DMS114 treated with DMSO at 0.1 percent for 48 hours (cell line): ENCODE measurements at regions not wholly inside any gene's neighbourhood (a gene's known extent, or its start where the extent isn't known, plus 50 kb on each side); places are given as distances from the start of the nearest gene placed in this dataset.

ENCODE experiments used
- DNase-seq: peaks from one replicate; lab custom pipeline; 2025; ENCODE audit not compliant: unreplicated experiment; lab: John Stamatoyannopoulos, UW

DNA sequence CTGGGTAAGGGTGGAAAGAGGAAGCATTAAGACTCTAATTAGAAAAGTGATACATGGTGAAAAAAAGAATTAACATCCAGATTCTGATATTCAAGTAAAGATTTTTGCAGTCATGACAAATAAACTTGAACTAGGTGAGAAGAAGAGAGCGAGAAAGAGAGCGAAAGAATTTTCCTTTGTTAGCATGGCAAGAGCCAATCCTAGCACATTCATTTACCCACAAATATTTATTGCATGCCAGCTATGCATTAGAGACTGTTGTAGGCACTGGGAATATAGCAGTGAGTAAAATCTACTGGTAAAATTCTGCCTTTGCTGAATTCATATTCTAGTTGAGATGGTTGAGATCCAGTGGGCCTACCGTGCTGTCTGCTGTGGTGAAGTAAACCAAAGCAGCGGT, 177.9 kb upstream of the DPH6 start:
- no peak for DNase-seq

DNA sequence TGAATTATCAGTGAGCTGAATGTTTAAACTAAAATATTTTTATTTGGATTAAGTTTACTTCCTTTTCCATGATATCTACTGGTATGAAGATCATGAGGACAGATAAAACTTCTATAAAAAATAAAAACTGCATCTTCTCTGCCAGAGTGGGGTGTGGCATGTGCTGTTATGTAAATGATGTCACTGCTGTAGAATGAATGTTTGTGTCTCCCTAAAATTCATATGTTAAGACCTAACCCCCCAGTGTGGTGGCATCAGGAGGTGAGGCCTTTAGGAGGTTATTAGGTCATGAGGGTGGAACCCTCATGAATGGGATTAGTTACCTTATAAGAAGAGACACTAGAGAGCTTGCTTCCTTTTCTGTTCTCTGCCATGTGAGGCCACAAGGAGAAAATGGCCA, 178.7 kb upstream of the DPH6 start:
- no peak for DNase-seq

DNA sequence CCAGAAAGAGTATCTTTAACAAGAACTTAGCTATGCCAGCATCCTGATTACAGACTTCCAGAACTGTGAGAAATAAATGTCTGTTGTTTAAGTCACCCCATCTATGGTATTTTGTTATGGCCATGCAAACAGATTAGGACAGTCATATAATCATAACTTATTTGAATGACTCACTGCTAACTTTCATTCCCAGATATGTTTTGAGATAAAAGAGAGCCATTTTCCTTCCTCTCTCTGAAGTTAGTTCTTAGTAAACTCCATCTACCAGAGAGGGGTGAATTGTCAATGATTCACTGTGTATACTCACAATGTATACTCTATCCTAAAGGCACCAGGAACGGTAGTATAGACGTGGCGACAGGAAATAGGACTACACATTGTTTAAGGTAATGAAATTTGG, 179.4 kb upstream of the DPH6 start:
- no peak for DNase-seq

DNA sequence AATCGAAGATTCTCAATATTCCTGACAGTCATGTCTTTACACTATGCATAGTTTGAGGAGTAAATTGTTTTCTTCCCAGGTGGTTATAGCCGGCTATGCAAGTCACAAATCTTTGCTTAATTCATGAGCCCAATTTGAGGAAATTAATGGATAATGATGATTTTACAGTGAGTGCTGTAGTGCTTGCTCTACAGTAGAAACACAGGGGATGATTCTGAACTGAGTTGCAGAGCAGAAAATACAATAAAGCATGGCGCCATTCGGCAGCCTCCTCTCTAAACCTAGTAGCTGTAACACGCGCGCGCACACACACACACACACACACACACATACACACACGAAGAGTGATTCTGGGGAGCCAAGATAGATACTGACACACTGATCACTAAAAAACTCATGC, 181.7 kb upstream of the DPH6 start:
- no peak for DNase-seq

DNA sequence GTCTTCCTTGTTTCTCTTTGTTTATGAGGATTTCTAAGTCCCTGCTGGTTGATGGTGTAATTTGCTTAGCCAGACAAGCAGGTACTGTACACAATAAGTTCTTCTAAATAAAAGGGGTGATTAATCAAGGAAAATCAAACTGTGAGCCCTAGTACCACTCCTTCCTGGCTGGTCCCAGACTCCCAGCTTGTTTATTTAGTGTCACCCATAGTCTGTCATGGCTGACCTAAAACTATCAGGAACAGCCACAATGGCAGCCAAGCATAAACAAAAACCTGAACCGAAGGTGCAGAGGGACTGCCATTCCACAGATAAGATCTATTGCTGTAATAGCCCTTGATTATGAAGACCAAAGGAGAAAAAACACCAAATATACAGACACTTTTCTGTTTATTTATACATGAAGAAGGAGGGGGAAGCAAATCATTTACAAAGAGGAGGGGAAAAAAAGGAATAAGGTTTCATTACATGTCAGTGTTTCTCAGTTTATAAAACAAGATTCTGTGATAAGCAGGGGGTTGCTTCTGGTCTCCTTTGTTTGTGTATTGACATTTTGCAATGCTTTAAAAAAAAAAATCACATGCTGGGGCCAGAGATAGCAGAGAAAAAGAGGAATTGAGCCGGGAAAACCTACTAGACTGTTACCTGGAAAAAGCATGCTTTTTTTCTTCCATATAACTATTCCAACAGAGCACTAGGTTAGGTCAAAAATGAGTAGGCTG, 182.4 kb upstream of the DPH6 start:
- DNase-seq: no peak

DNA sequence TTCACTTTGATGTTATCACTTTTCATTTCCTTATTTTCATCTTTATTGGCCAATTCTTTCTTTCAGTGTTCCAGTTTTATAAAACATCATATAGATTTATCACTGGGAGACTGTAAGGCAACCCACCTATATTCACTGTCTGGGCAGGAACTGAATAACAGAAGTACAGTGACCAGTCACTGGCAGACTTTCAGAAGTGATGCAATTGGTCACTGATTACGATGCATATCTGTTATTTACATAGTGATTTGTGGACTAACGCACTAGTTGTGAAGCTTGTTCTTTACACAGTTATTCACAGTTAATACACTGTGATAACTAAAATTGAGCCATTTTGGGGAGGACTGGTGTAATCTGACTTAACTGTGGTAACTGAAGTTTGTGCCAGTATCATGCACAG, 190.2 kb upstream of the DPH6 start:
- no peak for DNase-seq

DNA sequence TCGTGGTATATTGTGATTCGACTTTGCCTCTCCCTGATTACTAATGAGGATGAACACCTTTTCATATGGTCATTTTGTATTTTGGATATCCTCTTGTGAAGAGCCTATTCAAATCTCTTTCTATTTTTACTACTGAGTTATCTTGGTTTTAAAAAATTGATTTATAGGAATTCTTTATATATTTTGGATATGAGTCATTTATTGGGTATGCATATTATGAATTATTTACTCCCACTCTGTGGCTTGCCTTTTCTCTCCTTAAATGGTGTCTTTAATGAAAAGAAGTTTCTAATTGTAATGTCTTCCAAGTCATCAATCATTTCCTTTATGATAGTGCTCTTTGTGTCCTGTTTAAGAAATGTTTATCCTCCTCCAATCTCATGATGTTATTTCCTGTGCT, 191.5 kb upstream of the DPH6 start:
- no peak for DNase-seq

DNA sequence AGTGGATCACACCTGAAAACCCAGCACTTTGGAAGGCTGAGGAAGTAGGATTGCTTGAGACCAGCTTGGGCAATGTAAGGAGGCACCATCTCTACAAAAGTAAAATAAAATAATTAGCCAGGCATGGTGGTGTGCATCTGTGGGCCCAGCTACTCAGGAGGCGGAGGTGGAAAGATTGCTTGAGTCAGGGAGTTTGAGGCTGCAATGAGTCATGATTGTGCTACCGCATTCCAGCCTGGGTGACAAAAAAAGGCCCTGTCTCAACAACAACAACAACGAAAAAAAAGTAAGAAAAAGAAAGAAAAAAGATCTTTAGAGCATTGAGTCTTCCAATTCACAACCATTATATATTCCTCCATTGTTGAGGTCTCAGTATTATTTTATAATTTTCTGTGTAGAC, 192.4 kb upstream of the DPH6 start:
- DNase-seq: no peak

DNA sequence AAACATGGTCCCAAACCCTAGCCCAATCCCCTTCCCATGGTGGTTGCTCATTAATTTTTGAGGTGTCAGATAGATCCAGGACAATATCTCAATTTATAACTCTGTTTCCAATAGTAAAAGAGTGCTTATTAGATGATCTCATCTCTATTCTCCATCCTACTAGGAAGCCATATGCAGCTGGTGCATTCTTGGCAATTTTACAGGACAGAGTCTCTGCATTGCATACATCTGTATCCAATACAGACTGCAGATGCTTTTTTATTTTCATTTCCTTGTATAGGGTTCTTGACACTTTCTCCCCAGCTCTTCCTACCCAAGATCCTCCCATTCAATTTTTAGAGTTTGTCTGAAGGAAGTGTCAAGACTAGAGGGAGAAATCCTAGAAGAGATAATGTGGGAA, 194.8 kb upstream of the DPH6 start:
- DNase-seq: no peak

DNA sequence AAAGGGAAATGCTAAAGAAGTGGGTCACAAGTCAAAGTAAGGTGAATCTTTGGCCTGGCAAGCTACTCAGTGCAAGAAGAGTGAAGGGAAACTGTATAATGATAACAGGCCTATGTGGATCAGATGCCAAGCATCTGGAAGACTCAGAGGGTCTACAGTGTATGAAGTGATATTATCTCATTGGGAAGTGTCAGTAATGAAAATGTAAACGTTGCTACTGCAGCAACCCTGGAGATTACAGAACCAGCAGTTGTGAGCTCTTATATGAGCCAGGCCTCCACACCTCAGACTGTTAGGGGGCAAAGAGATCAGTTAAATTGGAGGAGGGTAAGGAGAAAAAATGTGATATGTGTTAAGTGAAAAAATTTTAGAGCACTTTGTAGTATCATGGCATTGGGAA, 195.4 kb upstream of the DPH6 start:
- no peak for DNase-seq

DNA sequence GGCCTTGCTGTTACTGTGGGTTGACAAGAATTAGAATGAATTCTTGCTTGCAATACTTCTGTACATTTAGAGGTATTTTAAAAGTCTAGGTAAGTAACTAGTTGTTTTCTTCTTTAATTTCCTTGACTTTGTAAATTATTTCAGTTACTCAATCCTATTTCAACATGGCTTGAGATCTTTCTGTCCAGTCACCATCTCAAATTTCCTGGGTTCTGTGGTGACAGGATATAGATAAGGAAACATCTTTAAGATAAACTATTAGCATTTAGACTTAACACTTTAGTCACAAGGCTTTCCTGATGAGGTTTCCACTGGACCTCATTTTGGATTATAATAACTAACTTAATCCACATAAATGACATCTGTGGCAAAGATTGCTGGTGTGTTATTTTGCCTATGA, 195.9 kb upstream of the DPH6 start:
- no peak for DNase-seq

DNA sequence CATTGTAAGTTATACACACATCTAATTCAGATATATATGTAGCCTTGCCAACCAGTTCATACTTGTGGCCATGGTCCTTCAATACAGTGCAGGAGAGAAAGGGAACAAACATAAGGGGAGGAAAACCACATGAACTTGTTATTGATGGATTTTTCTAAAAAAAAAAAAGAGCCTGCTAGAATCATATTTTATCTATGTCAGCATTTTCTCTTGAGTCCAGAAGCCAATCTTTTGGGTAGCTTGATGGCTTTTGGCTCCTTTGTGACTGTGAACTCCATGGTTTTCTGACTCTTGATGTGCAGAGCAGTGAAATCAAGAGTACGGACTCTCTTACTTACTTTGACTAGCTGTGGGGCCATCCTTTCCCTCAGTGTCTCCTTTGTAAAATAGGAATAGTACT, 197.4 kb upstream of the DPH6 start:
- no peak for DNase-seq

DNA sequence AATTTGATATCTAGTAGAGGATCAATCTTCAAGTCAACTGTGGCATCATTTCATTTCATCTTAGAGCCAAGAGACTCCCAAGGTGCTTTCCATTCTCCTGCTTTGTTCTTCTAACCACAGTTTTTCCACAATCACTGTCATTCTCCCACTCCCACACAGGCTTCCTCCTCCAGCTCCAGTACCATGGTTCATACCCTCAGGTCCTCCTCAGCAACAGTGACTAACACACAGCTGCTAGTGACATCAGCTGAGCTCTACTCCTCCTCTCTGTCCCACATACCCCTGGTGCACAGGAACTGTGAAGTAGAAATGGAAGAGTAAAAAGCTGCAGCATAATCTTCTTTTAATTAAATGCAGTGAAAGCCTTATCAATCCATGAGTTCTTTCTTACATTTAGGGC, 200.2 kb upstream of the DPH6 start:
- no peak for DNase-seq

DNA sequence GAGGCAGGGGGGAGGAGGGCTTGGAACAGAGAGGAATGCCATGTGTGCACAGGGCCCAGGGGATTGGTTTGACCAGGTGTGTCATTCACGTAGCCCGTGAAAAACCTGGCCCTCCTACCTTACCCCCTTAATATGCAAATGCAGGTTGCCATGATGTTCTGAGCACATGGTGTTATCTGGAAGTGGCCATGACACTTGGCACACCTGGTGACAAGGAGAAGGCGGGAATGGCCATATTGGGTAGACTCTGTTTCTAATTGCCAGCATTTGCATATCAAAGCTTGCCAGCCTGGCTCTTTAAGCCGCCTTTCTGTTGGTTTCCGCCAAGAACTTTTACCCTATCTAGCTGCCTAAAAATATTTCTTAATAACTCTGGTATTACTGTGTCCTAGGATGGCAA, 202.1 kb upstream of the DPH6 start:
- DNase-seq: no peak

DNA sequence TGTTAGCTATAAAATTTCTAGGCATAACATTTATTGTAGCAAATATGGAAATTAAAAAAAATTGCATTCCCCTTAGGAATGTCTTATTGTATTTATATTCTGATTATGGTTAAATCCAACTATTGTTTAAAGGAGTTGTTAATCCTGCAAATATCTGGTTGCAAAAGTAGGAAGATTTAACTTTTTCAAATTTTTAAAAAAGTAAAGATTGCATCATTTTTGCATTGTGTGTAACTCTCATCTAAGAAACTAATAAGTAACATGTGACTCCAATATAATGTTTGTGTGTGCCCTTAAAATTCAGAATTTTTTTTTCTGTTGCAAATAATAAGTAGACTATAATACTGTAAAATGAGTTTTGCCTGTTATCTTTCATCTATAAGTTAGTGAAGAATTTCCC, 204.1 kb upstream of the DPH6 start:
- DNase-seq: no peak

DNA sequence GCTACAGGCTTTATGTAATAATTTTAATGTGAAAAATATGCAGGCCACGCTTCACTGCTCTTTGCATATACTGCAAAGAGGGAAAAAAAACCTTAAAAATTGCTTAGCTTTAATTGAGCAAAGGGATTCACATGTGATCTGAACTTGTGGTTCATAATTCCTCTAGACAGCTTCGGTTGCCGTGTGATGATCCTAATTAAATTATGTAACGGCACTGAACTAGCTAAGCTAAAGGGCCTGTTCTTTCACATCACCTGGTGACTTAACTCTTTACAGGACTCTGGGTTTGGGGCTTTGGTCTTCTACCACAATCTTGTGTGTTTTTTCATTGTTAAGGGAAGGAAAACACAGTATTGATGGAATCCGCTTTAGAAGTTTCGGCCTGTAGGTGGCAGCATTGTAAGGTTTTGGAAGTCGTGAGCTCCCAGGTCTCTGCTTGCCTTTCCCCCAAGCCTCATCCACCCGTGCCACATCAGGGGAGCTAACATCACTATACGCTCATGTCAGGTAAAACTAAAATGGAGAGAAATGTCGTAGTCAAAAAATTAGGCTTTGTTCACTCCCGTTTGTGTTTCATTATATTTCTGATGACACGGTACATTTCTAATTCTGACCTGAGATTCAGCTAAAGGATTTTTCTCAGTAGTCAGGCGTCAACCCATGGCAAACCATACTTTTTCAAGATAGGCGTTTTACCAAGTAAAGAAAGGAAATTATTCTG, 205.6 kb upstream of the DPH6 start:
- DNase-seq: peak; percentile 85

DNA sequence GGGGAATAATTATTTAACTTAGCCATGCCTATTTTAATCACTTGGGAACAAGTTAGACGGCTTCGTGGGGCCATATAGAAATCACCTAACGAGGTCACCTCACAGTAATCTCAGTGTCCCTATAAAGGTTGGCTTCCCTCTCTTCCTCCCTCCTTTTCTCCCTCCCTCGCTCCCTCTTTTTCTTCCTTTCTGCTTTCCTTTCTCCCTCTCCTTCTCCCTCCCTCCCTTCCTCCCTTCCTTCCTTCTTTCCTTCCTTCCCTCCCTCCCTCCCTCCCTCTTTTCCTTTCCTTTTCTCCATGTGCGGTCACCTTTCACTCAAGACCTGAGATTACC, 206.1 kb upstream of the DPH6 start:
- no peak for DNase-seq

DNA sequence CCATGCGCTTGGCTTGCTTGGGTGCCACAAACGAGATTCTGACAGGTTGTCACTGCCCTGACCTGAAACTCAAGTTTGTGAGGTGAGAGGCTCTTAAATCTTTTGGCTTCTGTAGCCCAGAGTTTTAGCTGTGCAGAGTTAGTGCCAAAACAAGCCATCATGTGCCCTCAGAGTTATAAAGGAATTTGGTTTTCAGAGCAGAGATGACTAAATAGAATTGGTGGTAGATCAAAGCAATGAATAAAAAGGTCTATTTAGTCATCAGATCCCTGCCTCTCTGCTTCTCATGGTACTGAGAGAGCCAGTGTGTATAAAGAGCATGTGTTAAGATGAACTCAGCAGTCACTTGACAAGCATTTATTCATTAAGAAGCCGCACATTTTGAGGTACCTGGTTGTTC, 207.5 kb upstream of the DPH6 start:
- DNase-seq: no peak

DNA sequence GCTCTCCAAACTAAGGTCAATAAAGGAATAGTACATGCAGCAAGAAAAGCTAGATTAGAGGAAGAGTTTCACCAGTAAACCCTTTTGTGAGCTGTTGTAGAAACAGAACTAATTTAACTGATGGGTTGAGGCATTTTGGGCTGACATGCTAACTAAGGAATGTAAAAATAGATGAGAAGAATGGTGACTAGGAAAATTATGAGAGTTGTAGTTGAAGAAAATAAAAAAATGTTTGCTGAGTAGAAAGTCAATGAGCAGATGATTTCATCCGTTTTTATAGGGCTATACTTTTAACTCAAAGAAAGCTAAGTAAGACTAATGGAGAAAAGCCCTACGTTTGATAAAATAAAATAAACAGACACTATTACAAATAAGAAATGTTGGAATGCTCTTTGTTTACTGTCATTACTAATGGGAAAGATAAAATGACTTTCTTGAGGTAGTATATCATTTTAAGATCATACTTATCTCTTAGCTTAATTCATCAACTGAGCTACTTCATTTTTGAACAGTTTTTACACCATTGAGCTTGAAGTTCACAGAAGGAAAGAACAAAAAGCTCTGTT, 209.4 kb upstream of the DPH6 start:
- peak; percentile 56 for DNase-seq

DNA sequence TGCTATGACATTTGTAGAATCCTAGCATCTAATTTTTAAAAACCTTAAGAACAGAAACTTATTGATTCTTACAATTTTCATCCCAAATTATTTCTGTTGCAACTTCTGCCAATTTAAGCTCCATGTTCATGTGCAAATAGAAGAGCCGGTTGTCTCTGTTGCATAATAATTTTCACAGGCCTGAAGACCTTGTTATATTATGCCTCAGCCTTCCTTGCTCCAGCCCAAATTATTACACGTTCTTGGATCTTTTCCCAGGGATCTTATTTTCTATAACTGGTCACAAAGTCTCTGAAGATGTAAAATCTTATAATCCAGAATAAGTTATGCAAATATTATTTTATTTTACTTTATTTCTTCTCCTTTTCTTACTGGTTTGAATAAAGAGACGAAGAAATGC, 210.7 kb upstream of the DPH6 start:
- DNase-seq: no peak

DNA sequence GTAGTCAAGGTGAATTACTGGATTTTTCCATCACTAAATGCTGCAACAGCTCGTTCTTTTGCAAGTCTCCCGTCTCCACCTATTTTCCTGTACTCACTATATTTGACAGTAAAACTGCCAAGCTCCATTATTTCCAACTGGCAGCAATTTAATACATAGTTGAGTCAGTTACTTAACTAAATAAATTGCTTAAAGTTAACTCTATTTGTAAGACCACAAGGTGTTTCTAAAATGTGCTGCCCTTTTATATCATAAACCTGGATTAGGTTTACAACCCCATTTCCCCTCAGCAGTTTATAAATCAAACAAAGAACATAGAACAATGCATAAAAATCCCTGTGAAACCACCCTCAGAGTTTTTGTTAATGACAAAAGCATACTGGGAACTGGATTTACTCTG, 211.4 kb upstream of the DPH6 start:
- DNase-seq: no peak

DNA sequence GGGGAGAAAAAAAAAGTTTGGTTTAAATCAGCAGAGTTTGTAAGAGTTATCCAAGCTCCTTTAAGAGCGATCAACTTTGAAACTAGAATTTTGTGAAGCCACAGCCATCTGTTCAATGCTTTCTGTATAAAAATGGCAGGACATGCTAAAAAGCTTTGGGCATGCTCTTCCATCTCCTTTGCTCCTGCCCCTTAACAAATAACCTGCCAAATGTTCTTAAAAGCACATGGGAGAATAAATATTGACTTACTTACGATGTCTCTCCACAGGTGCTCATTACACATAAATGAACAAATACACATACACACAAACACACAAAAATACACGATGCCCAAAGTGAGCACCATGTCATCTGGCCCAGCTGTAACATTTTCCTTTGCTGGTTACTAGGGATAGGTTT, 211.8 kb upstream of the DPH6 start:
- no peak for DNase-seq
